WTC11 (cell line): ENCODE measurements at regions not wholly inside any gene's neighbourhood (a gene's known extent, or its start where the extent isn't known, plus 50 kb on each side); places are given as distances from the start of the nearest gene placed in this dataset.

ENCODE experiments used
- ATAC-seq: fragments of 200-7000 bp; cut with Tn5 transposase; 2 replicates; pipeline ENCODE4 v1.10.0; 2021; ENCODE audit warnings: mild to moderate bottlenecking, moderate library complexity
- CTCF ChIA-PET: fragments of 300-600 bp; sonication (Branson Sonifier 250); formaldehyde crosslinking; loops from one replicate; lab custom pipeline; 2021; ENCODE audit warnings: antibody characterized with exemption; lab: Charles Lee
- POLR2A ChIA-PET: fragments of 350-600 bp; sonication (Branson Sonifier 250); formaldehyde crosslinking; loops from one replicate; lab custom pipeline; 2021; ENCODE audit warnings: antibody characterized with exemption; lab: Charles Lee
- DNase-seq: peaks from one replicate; pipeline ENCODE4 v3.0.0; 2021; ENCODE audit warnings: low spot score
- H3K27ac Mint-ChIP-seq: 2 replicates; pipeline ENCODE4 v1.8.0; 2021; ENCODE audit warnings: mixed read lengths
- H3K27me3 Mint-ChIP-seq: 2 replicates; pipeline ENCODE4 v1.8.0; 2021; ENCODE audit warnings: low read depth, mild to moderate bottlenecking, moderate library complexity, mixed read lengths
- H3K36me3 Mint-ChIP-seq: 2 replicates; pipeline ENCODE4 v1.8.0; 2021; ENCODE audit warnings: mixed read lengths
- H3K4me1 Mint-ChIP-seq: 2 replicates; pipeline ENCODE4 v1.8.0; 2022; ENCODE audit warnings: mixed read lengths
- H3K4me3 Mint-ChIP-seq: 2 replicates; pipeline ENCODE4 v1.8.0; 2021; ENCODE audit warnings: mild to moderate bottlenecking, moderate library complexity, mixed read lengths
- H3K9me3 Mint-ChIP-seq: 2 replicates; pipeline ENCODE4 v1.8.0; 2021; ENCODE audit warnings: mixed read lengths
- ATF3 ChIP-seq: sonication (generic); formaldehyde crosslinking; conservative IDR thresholded peaks from 2 replicates; pipeline ENCODE4 v1.8.1; 2022; ENCODE audit warnings: mild to moderate bottlenecking, missing genetic modification reagents
- EMX1 ChIP-seq: fragments of 250-450 bp; sonication (Bioruptor Pico); IDR thresholded peaks from 2 replicates; pipeline ENCODE4 v1.8.0; 2021; ENCODE audit warnings: mild to moderate bottlenecking
- JAZF1 ChIP-seq: fragments of 250-450 bp; sonication (Bioruptor Pico); IDR thresholded peaks from 2 replicates; pipeline ENCODE4 v1.9.0; 2021; ENCODE audit warnings: moderate library complexity, mild to moderate bottlenecking, inconsistent platforms
- JUN ChIP-seq: sonication (generic); formaldehyde crosslinking; IDR thresholded peaks from 2 replicates; pipeline ENCODE4 v1.8.0; 2023; ENCODE audit warnings: mild to moderate bottlenecking, missing genetic modification reagents
- KAT7 ChIP-seq: sonication (generic); formaldehyde crosslinking; IDR thresholded peaks from 2 replicates; pipeline ENCODE4 v1.8.1; 2023; ENCODE audit warnings: missing genetic modification reagents, mild to moderate bottlenecking, borderline replicate concordance
- NFATC4 ChIP-seq: fragments of 250-450 bp; sonication (Bioruptor Pico); IDR thresholded peaks from 2 replicates; pipeline ENCODE4 v1.9.0; 2021; ENCODE audit warnings: mild to moderate bottlenecking
- NFYB ChIP-seq: sonication (generic); formaldehyde crosslinking; conservative IDR thresholded peaks from 2 replicates; pipeline ENCODE4 v1.8.0; 2022; ENCODE audit warnings: low read depth, missing genetic modification reagents
- NR2C2 ChIP-seq: sonication (generic); formaldehyde crosslinking; IDR thresholded peaks from 2 replicates; pipeline ENCODE4 v1.8.0; 2022; ENCODE audit warnings: mild to moderate bottlenecking, missing genetic modification reagents
- NR3C1 ChIP-seq: sonication (generic); formaldehyde crosslinking; conservative IDR thresholded peaks from 2 replicates; pipeline ENCODE4 v1.8.1; 2023; ENCODE audit warnings: low read depth, mild to moderate bottlenecking, missing genetic modification reagents
- OVOL2 ChIP-seq: fragments of 250-450 bp; sonication (Bioruptor Pico); IDR thresholded peaks from 2 replicates; pipeline ENCODE4 v1.9.0; 2021; ENCODE audit warnings: mild to moderate bottlenecking, borderline replicate concordance
- PRRX2 ChIP-seq: fragments of 250-450 bp; sonication (Bioruptor Pico); IDR thresholded peaks from 2 replicates; pipeline ENCODE4 v1.8.0; 2021; ENCODE audit warnings: mild to moderate bottlenecking
- RELA ChIP-seq: sonication (generic); formaldehyde crosslinking; IDR thresholded peaks from 2 replicates; pipeline ENCODE4 v1.8.1; 2022; ENCODE audit warnings: missing genetic modification reagents, mild to moderate bottlenecking, borderline replicate concordance
- SMAD4 ChIP-seq: sonication (generic); formaldehyde crosslinking; IDR thresholded peaks from 2 replicates; pipeline ENCODE4 v1.8.0; 2022; ENCODE audit warnings: mild to moderate bottlenecking, missing genetic modification reagents
- TCF7 ChIP-seq: sonication (generic); formaldehyde crosslinking; IDR thresholded peaks from 2 replicates; pipeline ENCODE4 v1.8.0; 2022; ENCODE audit warnings: mild to moderate bottlenecking, low read depth, missing genetic modification reagents, moderate library complexity
- TP53 ChIP-seq: sonication (generic); formaldehyde crosslinking; IDR thresholded peaks from 2 replicates; pipeline ENCODE4 v1.8.1; 2023; ENCODE audit warnings: mild to moderate bottlenecking, missing genetic modification reagents
- ZBTB43 ChIP-seq: sonication (generic); formaldehyde crosslinking; IDR thresholded peaks from 2 replicates; pipeline ENCODE4 v1.8.1; 2023; ENCODE audit warnings: mild to moderate bottlenecking, missing genetic modification reagents
- ZNF138 ChIP-seq: sonication (generic); formaldehyde crosslinking; conservative IDR thresholded peaks from 2 replicates; pipeline ENCODE4 v1.8.1; 2022; ENCODE audit warnings: mild to moderate bottlenecking, moderate library complexity, missing genetic modification reagents
- ZNF423 ChIP-seq: fragments of 250-450 bp; sonication (Bioruptor Pico); IDR thresholded peaks from 2 replicates; pipeline ENCODE4 v2.1.2; 2022; ENCODE audit warnings: mild to moderate bottlenecking, moderate library complexity
- ZNF671 ChIP-seq: fragments of 250-450 bp; sonication (Bioruptor Pico); IDR thresholded peaks from 2 replicates; pipeline ENCODE4 v1.8.0; 2021; ENCODE audit warnings: mild to moderate bottlenecking
- TF ChIP-seq, protein P1 (sequence below): sonication (generic); formaldehyde crosslinking; IDR thresholded peaks from 2 replicates; pipeline ENCODE4 v1.8.0; 2022; ENCODE audit warnings: missing genetic modification reagents
- TF ChIP-seq, protein P2 (sequence below): sonication (generic); formaldehyde crosslinking; IDR thresholded peaks from 2 replicates; pipeline ENCODE4 v1.8.0; 2022; ENCODE audit warnings: mild to moderate bottlenecking, missing genetic modification reagents
- TF ChIP-seq, protein P3 (sequence below): sonication (generic); formaldehyde crosslinking; IDR thresholded peaks from 2 replicates; pipeline ENCODE4 v1.8.1; 2022; ENCODE audit warnings: low read depth, missing genetic modification reagents, borderline replicate concordance
- TF ChIP-seq, protein P4 (sequence below): fragments of 250-450 bp; sonication (Bioruptor Pico); IDR thresholded peaks from 2 replicates; pipeline ENCODE4 v1.9.0; 2021; ENCODE audit warnings: mild to moderate bottlenecking, borderline replicate concordance

GRCh38 chr2:81194581-81194980, 890.0 kb upstream of the LRRTM1 start (continued):
- TF ChIP-seq, protein P1, sequence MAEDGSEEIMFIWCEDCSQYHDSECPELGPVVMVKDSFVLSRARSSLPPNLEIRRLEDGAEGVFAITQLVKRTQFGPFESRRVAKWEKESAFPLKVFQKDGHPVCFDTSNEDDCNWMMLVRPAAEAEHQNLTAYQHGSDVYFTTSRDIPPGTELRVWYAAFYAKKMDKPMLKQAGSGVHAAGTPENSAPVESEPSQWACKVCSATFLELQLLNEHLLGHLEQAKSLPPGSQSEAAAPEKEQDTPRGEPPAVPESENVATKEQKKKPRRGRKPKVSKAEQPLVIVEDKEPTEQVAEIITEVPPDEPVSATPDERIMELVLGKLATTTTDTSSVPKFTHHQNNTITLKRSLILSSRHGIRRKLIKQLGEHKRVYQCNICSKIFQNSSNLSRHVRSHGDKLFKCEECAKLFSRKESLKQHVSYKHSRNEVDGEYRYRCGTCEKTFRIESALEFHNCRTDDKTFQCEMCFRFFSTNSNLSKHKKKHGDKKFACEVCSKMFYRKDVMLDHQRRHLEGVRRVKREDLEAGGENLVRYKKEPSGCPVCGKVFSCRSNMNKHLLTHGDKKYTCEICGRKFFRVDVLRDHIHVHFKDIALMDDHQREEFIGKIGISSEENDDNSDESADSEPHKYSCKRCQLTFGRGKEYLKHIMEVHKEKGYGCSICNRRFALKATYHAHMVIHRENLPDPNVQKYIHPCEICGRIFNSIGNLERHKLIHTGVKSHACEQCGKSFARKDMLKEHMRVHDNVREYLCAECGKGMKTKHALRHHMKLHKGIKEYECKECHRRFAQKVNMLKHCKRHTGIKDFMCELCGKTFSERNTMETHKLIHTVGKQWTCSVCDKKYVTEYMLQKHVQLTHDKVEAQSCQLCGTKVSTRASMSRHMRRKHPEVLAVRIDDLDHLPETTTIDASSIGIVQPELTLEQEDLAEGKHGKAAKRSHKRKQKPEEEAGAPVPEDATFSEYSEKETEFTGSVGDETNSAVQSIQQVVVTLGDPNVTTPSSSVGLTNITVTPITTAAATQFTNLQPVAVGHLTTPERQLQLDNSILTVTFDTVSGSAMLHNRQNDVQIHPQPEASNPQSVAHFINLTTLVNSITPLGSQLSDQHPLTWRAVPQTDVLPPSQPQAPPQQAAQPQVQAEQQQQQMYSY (CRISPR knock-in tag), result no peak
- TF ChIP-seq EMX1 (CRISPR knock-in tag), result no peak

- ATAC-seq, result no peak
- H3K36me3 Mint-ChIP-seq, result peaks cover 3% of the 10 kb centered on the region; the same call in 1 of the 2 replicates
- peak; percentile 7 for DNase-seq
- H3K27me3 Mint-ChIP-seq, result no peaks in the 10 kb centered on the region
- POLR2A ChIA-PET, result no interaction called here
- no peaks in the 10 kb centered on the region for H3K4me1 Mint-ChIP-seq
- H3K9me3 Mint-ChIP-seq, result peaks cover 10% of the 10 kb centered on the region
- TF ChIP-seq SMAD4 (CRISPR knock-in tag), result no peak
- TF ChIP-seq ZNF138 (CRISPR knock-in tag), result no peak
- TF ChIP-seq ZNF423 (CRISPR knock-in tag), result no peak
- TF ChIP-seq RELA, result no peak
- no peak for TF ChIP-seq TCF7
- CTCF ChIA-PET, result no interaction called here
- H3K4me3 Mint-ChIP-seq, result no peak overlapping the region
- H3K27ac Mint-ChIP-seq, result no peak overlapping the region
These were observed 889.6 kb upstream of the LRRTM1 start for GRCh38 chr2:81194176-81194575.

DNA sequence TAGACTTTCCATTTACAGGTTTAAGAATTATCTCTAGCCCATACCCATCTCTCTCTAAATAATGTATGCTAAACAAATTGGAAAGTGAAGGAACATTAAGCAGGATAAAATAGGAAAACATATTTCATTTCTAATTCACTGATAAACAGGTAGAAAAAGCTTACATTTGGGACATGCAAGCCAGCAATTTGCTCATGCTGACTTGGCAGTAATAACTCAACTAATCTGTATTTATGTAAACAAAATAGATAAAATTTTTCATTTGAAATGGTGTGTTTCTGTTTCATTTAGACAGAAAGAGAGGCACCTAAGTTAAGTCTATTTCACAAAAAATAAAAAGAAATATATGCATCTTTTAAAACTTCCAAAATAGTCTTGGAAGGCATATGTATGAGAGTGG, 877.3 kb upstream of the LRRTM1 start:
- TF ChIP-seq OVOL2 (CRISPR knock-in tag) (no peak), NR3C1 (CRISPR knock-in tag) (no peak), ZBTB43 (no peak), SMAD4 (CRISPR knock-in tag) (no peak), PRRX2 (no peak), JUN (CRISPR knock-in tag) (no peak), NR2C2 (CRISPR knock-in tag) (no peak), KAT7 (no peak), JAZF1 (no peak), TP53 (CRISPR knock-in tag) (no peak), ZNF671 (CRISPR knock-in tag) (no peak), ATF3 (no peak), NFYB (CRISPR knock-in tag) (no peak), NFATC4 (CRISPR knock-in tag) (no peak)
- TF ChIP-seq, protein P2, sequence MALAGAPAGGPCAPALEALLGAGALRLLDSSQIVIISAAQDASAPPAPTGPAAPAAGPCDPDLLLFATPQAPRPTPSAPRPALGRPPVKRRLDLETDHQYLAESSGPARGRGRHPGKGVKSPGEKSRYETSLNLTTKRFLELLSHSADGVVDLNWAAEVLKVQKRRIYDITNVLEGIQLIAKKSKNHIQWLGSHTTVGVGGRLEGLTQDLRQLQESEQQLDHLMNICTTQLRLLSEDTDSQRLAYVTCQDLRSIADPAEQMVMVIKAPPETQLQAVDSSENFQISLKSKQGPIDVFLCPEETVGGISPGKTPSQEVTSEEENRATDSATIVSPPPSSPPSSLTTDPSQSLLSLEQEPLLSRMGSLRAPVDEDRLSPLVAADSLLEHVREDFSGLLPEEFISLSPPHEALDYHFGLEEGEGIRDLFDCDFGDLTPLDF (CRISPR knock-in tag), result no peak
- TF ChIP-seq, protein P3, sequence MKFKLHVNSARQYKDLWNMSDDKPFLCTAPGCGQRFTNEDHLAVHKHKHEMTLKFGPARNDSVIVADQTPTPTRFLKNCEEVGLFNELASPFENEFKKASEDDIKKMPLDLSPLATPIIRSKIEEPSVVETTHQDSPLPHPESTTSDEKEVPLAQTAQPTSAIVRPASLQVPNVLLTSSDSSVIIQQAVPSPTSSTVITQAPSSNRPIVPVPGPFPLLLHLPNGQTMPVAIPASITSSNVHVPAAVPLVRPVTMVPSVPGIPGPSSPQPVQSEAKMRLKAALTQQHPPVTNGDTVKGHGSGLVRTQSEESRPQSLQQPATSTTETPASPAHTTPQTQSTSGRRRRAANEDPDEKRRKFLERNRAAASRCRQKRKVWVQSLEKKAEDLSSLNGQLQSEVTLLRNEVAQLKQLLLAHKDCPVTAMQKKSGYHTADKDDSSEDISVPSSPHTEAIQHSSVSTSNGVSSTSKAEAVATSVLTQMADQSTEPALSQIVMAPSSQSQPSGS (CRISPR knock-in tag), result no peak
- TF ChIP-seq, protein P4, sequence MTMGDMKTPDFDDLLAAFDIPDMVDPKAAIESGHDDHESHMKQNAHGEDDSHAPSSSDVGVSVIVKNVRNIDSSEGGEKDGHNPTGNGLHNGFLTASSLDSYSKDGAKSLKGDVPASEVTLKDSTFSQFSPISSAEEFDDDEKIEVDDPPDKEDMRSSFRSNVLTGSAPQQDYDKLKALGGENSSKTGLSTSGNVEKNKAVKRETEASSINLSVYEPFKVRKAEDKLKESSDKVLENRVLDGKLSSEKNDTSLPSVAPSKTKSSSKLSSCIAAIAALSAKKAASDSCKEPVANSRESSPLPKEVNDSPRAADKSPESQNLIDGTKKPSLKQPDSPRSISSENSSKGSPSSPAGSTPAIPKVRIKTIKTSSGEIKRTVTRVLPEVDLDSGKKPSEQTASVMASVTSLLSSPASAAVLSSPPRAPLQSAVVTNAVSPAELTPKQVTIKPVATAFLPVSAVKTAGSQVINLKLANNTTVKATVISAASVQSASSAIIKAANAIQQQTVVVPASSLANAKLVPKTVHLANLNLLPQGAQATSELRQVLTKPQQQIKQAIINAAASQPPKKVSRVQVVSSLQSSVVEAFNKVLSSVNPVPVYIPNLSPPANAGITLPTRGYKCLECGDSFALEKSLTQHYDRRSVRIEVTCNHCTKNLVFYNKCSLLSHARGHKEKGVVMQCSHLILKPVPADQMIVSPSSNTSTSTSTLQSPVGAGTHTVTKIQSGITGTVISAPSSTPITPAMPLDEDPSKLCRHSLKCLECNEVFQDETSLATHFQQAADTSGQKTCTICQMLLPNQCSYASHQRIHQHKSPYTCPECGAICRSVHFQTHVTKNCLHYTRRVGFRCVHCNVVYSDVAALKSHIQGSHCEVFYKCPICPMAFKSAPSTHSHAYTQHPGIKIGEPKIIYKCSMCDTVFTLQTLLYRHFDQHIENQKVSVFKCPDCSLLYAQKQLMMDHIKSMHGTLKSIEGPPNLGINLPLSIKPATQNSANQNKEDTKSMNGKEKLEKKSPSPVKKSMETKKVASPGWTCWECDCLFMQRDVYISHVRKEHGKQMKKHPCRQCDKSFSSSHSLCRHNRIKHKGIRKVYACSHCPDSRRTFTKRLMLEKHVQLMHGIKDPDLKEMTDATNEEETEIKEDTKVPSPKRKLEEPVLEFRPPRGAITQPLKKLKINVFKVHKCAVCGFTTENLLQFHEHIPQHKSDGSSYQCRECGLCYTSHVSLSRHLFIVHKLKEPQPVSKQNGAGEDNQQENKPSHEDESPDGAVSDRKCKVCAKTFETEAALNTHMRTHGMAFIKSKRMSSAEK (CRISPR knock-in tag), result no peak

More for the DNA sequence above, 877.3 kb upstream of the LRRTM1 start:
- no peak for ATAC-seq
- Mint-ChIP-seq H3K9me3 (peaks cover 5% of the 10 kb centered on the region), H3K4me3 (no peak overlapping the region), H3K27me3 (no peaks in the 10 kb centered on the region), H3K4me1 (no peaks in the 10 kb centered on the region), H3K27ac (no peak overlapping the region), H3K36me3 (no peaks in the 10 kb centered on the region)
- ChIA-PET CTCF (no interaction called here), POLR2A (no interaction called here)
- no peak for DNase-seq
